MM.1S (cell line): ENCODE measurements at regions not wholly inside any gene's neighbourhood (a gene's known extent, or its start where the extent isn't known, plus 50 kb on each side); places are given as distances from the start of the nearest gene placed in this dataset.

ENCODE experiments used
- EZH2 ChIP-seq: fragments of 300-600 bp; sonication (generic); optimal IDR thresholded peaks from 2 replicates; pipeline ENCODE3; 2017; ENCODE audit warnings: low read depth, mild to moderate bottlenecking, antibody characterized with exemption, low read length, mixed read lengths
- EZH2phosphoT487 ChIP-seq: fragments of 300-600 bp; sonication (generic); IDR thresholded peaks from 2 replicates; pipeline ENCODE4 v1.6.1; 2018; ENCODE audit warnings: antibody characterized with exemption, low read length
- TF ChIP-seq, protein P1 (sequence below): fragments of 300-600 bp; sonication (generic); IDR thresholded peaks from 2 replicates; pipeline ENCODE4 v1.5.1; 2016; ENCODE audit warnings: antibody characterized with exemption, low read length, mixed read lengths

DNA sequence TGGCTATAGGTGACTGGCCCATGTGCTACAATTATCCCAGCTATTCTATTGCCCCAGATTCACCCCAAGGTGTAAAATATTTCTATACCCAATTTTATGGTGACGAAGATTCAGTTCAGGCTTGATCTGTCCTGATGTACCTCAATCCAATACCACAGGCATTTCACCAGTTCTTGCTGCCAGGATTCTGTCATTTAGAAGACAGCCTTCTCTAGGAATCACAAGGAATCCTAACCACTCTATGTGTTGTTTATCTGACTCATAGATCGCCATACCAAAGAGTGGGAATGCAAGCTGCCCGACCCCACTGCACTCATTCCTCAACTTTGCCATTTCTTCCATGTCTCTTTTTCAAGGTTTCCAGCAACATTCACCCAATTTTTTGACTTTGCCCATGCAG lies 355.0 kb upstream of the EMCN start:
- TF ChIP-seq EZH2, result no peak
- TF ChIP-seq, protein P1, sequence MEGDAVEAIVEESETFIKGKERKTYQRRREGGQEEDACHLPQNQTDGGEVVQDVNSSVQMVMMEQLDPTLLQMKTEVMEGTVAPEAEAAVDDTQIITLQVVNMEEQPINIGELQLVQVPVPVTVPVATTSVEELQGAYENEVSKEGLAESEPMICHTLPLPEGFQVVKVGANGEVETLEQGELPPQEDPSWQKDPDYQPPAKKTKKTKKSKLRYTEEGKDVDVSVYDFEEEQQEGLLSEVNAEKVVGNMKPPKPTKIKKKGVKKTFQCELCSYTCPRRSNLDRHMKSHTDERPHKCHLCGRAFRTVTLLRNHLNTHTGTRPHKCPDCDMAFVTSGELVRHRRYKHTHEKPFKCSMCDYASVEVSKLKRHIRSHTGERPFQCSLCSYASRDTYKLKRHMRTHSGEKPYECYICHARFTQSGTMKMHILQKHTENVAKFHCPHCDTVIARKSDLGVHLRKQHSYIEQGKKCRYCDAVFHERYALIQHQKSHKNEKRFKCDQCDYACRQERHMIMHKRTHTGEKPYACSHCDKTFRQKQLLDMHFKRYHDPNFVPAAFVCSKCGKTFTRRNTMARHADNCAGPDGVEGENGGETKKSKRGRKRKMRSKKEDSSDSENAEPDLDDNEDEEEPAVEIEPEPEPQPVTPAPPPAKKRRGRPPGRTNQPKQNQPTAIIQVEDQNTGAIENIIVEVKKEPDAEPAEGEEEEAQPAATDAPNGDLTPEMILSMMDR, result no peak
- TF ChIP-seq EZH2phosphoT487, result no peak
